LNCAP (cell line): ENCODE measurements at regions not wholly inside any gene's neighbourhood (a gene's known extent, or its start where the extent isn't known, plus 50 kb on each side); places are given as distances from the start of the nearest gene placed in this dataset.

Source experiments
- CTCF ChIP-seq: fragments of 450-650 bp; IDR thresholded peaks from 2 replicates; pipeline ENCODE4 v1.5.1; 2017; ENCODE audit warnings: mild to moderate bottlenecking

GRCh38 chr3:26345613-26346012 lies 277.0 kb upstream of the LRRC3B start:
- no peak for TF ChIP-seq CTCF

- TF ChIP-seq CTCF = no peak
These were observed 276.1 kb upstream of the LRRC3B start for GRCh38 chr3:26346497-26346896.

GRCh38 chr3:26347150-26347549 lies 275.4 kb upstream of the LRRC3B start:
- TF ChIP-seq CTCF = no peak

GRCh38 chr3:26350853-26351252 lies 271.7 kb upstream of the LRRC3B start:
- TF ChIP-seq CTCF = no peak

GRCh38 chr3:26353097-26353496 lies 269.5 kb upstream of the LRRC3B start:
- no peak for TF ChIP-seq CTCF

- TF ChIP-seq CTCF = no peak
These were observed 264.2 kb upstream of the LRRC3B start for GRCh38 chr3:26358405-26358804.

GRCh38 chr3:26365706-26366105 lies 256.9 kb upstream of the LRRC3B start:
- TF ChIP-seq CTCF = no peak

- no peak for TF ChIP-seq CTCF
These were observed 254.3 kb upstream of the LRRC3B start for GRCh38 chr3:26368312-26368711.
